Ramos (cell line): ENCODE measurements at regions not wholly inside any gene's neighbourhood (a gene's known extent, or its start where the extent isn't known, plus 50 kb on each side); places are given as distances from the start of the nearest gene placed in this dataset.

Experiments used
- in situ Hi-C: fragments of 300-500 bp; cut with MboI; formaldehyde crosslinking; loops from one replicate; pipeline ENCODE4 v1.14.3; 2022; ENCODE audit warnings: low sequenced_read_pairs; ENCODE audit not compliant: unreplicated experiment

- in situ Hi-C loops: no loop called here
These were observed 825.3 kb downstream of the TRIB2 start for GRCh38 chr2:13542061-13542460.

- in situ Hi-C loops: no loop called here
These were observed 825.9 kb downstream of the TRIB2 start for GRCh38 chr2:13542642-13543041.

- in situ Hi-C loops: no loop called here
These were observed 826.8 kb downstream of the TRIB2 start for GRCh38 chr2:13543550-13543949.

- in situ Hi-C loops: no loop called here
These were observed 828.6 kb downstream of the TRIB2 start for GRCh38 chr2:13545320-13545719.

- in situ Hi-C loops: no loop called here
These were observed 829.4 kb downstream of the TRIB2 start for GRCh38 chr2:13546131-13546530.

- in situ Hi-C loops: no loop called here
These were observed 833.8 kb downstream of the TRIB2 start for GRCh38 chr2:13550285-13551231.

- in situ Hi-C loops: no loop called here
These were observed 841.6 kb downstream of the TRIB2 start for GRCh38 chr2:13558368-13558767.

GRCh38 chr2:13560322-13560721 is 843.6 kb downstream of the TRIB2 start:
- in situ Hi-C loops: no loop called here

GRCh38 chr2:13572466-13572865 is 855.7 kb downstream of the TRIB2 start:
- in situ Hi-C loops: no loop called here

GRCh38 chr2:13574831-13575230 is 858.1 kb downstream of the TRIB2 start:
- in situ Hi-C loops: no loop called here

- in situ Hi-C loops: no loop called here
These were observed 859.8 kb downstream of the TRIB2 start for GRCh38 chr2:13576406-13577036.

GRCh38 chr2:13578547-13578946 is 861.8 kb downstream of the TRIB2 start:
- in situ Hi-C loops: no loop called here

- in situ Hi-C loops: no loop called here
These were observed 864.7 kb downstream of the TRIB2 start for GRCh38 chr2:13581471-13581870.

GRCh38 chr2:13583609-13584008 is 866.9 kb downstream of the TRIB2 start:
- in situ Hi-C loops: no loop called here

- in situ Hi-C loops: no loop called here
These were observed 867.3 kb downstream of the TRIB2 start for GRCh38 chr2:13584020-13584419.

- in situ Hi-C loops: no loop called here
These were observed 869.0 kb downstream of the TRIB2 start for GRCh38 chr2:13585732-13586131.

GRCh38 chr2:13596233-13596632 is 879.5 kb downstream of the TRIB2 start:
- in situ Hi-C loops: no loop called here

GRCh38 chr2:13597176-13597575 is 880.4 kb downstream of the TRIB2 start:
- in situ Hi-C loops: no loop called here

- in situ Hi-C loops: no loop called here
These were observed 884.8 kb downstream of the TRIB2 start for GRCh38 chr2:13601506-13601905.

GRCh38 chr2:13604951-13605661 is 888.4 kb downstream of the TRIB2 start:
- in situ Hi-C loops: no loop called here

- in situ Hi-C loops: no loop called here
These were observed 890.4 kb downstream of the TRIB2 start for GRCh38 chr2:13607139-13607538.
